Activated CD8-positive, alpha-beta memory T cell treated with anti-CD3 and anti-CD28 coated beads for 48 hours (primary cell): ENCODE measurements at regions not wholly inside any gene's neighbourhood (a gene's known extent, or its start where the extent isn't known, plus 50 kb on each side); places are given as distances from the start of the nearest gene placed in this dataset.

Source experiments
- DNase-seq, 3 experiments: peaks; one replicate each; pipeline ENCODE4 v3.0.0-alpha.2; 2020; ENCODE audit warnings: low read depth in 2 of 3, low spot score in 2 of 3

GRCh38 chr13:22211876-22212275 is 541.0 kb downstream of the FGF9 start:
- DNase-seq, result no peak

- no peak for DNase-seq
Measured at GRCh38 chr13:22212576-22212975, 541.7 kb downstream of the FGF9 start.

- no peak for DNase-seq
Measured at GRCh38 chr13:22214184-22214583, 543.3 kb downstream of the FGF9 start.

- DNase-seq, result no peak
Measured at GRCh38 chr13:22218797-22219196, 547.9 kb downstream of the FGF9 start.

- DNase-seq, result no peak
Measured at GRCh38 chr13:22219709-22220108, 548.8 kb downstream of the FGF9 start.

GRCh38 chr13:22220151-22221135 is 549.6 kb downstream of the FGF9 start:
- DNase-seq, result no peak

- no peak for DNase-seq
Measured at GRCh38 chr13:22223411-22223810, 552.5 kb downstream of the FGF9 start.

GRCh38 chr13:22226086-22226485 is 555.2 kb downstream of the FGF9 start:
- no peak for DNase-seq

GRCh38 chr13:22227895-22228294 is 557.0 kb downstream of the FGF9 start:
- DNase-seq, result no peak

- no peak for DNase-seq
Measured at GRCh38 chr13:22229916-22230315, 559.0 kb downstream of the FGF9 start.

GRCh38 chr13:22232186-22232585 is 561.3 kb downstream of the FGF9 start:
- no peak for DNase-seq

GRCh38 chr13:22235285-22235949 is 564.5 kb downstream of the FGF9 start:
- DNase-seq, result no peak

- DNase-seq, result no peak
Measured at GRCh38 chr13:22235950-22236290, 565.0 kb downstream of the FGF9 start.

- DNase-seq, result no peak
Measured at GRCh38 chr13:22238269-22238668, 567.4 kb downstream of the FGF9 start.

GRCh38 chr13:22240716-22241115 is 569.8 kb downstream of the FGF9 start:
- no peak for DNase-seq

- DNase-seq, result no peak
Measured at GRCh38 chr13:22243469-22244163, 572.7 kb downstream of the FGF9 start.

- no peak for DNase-seq
Measured at GRCh38 chr13:22252281-22252830, 581.5 kb downstream of the FGF9 start.

- no peak for DNase-seq
Measured at GRCh38 chr13:22253107-22253506, 582.2 kb downstream of the FGF9 start.

GRCh38 chr13:22256111-22256639 is 585.3 kb downstream of the FGF9 start:
- DNase-seq, result no peak

GRCh38 chr13:22262001-22262885 is 591.4 kb downstream of the FGF9 start:
- no peak for DNase-seq
